SU-DHL-6 (cell line): ENCODE measurements at regions not wholly inside any gene's neighbourhood (a gene's known extent, or its start where the extent isn't known, plus 50 kb on each side); places are given as distances from the start of the nearest gene placed in this dataset.

Source experiments
- H2AFZ ChIP-seq: fragments of 200-600 bp; sonication (generic); 2 replicates; pipeline ENCODE4 v1.6.1; 2014; ENCODE audit warnings: low read depth, mild to moderate bottlenecking, moderate library complexity, mixed read lengths, antibody characterized with exemption, low read length; ENCODE audit not compliant: severe bottlenecking
- H3F3A ChIP-seq: fragments of 200-600 bp; shearing (Covaris generic); 2 replicates; pipeline ENCODE4 v1.6.0; 2016; ENCODE audit warnings: antibody characterized with exemption, mild to moderate bottlenecking; ENCODE audit not compliant: insufficient read depth
- H3K27ac ChIP-seq: fragments of 200-600 bp; sonication (generic); 2 replicates; pipeline ENCODE4 v1.5.1; 2016; ENCODE audit warnings: low read depth, mild to moderate bottlenecking, low read length, moderate library complexity, mixed read lengths
- H3K27me3 ChIP-seq: fragments of 200-600 bp; sonication (generic), shearing (Covaris generic); 2 replicates; pipeline ENCODE4 v1.6.0; 2014; ENCODE audit warnings: mild to moderate bottlenecking, low read length
- H3K36me3 ChIP-seq: fragments of 200-600 bp; sonication (generic); 2 replicates; pipeline ENCODE4 v1.6.1; 2014; ENCODE audit warnings: mild to moderate bottlenecking, low read length, mixed read lengths
- H3K4me2 ChIP-seq: fragments of 300-600, 200-600 bp; shearing (Covaris generic), sonication (generic); 2 replicates; pipeline ENCODE4 v1.6.0; 2014; ENCODE audit warnings: low read length, low read depth, mild to moderate bottlenecking; ENCODE audit not compliant: poor library complexity, severe bottlenecking
- H3K4me3 ChIP-seq: fragments of 200-600 bp; sonication (generic); 2 replicates; pipeline ENCODE4 v1.5.1; 2014; ENCODE audit warnings: antibody characterized with exemption, low read length, mild to moderate bottlenecking, mixed read lengths; ENCODE audit not compliant: insufficient read depth, poor library complexity, severe bottlenecking
- H3K79me2 ChIP-seq: fragments of 200-600 bp; sonication (generic); 2 replicates; pipeline ENCODE4 v1.6.1; 2014; ENCODE audit warnings: mild to moderate bottlenecking, low read length, moderate library complexity; ENCODE audit not compliant: insufficient read depth
- H3K9ac ChIP-seq: fragments of 200-600 bp; sonication (generic); 2 replicates; pipeline ENCODE4 v1.7.0; 2014; ENCODE audit warnings: mild to moderate bottlenecking, low read length
- H3K9me2 ChIP-seq: fragments of 200-600 bp; sonication (generic); replicated peaks from 2 replicates; pipeline ENCODE4 v1.6.1; 2014; ENCODE audit warnings: low read length; ENCODE audit not compliant: insufficient read depth
- H3K9me3 ChIP-seq: fragments of 200-600 bp; sonication (generic); 2 replicates; pipeline ENCODE4 v1.6.1; 2014; ENCODE audit warnings: low read length, mixed read lengths; ENCODE audit not compliant: insufficient read depth
- H4K20me1 ChIP-seq: fragments of 200-600 bp; sonication (generic); 2 replicates; pipeline ENCODE4 v1.6.1; 2014; ENCODE audit warnings: low read depth, mild to moderate bottlenecking, antibody characterized with exemption, low read length, moderate library complexity, mixed read lengths
- CTCF ChIP-seq: fragments of 200-600 bp; sonication (generic); IDR thresholded peaks from one replicate; pipeline ENCODE4 v1.5.1; 2017; ENCODE audit warnings: antibody characterized with exemption, mild to moderate bottlenecking, low read length, moderate library complexity; ENCODE audit not compliant: insufficient read depth, poor library complexity, severe bottlenecking
- EZH2phosphoT487 ChIP-seq: fragments of 200-600 bp; sonication (generic), shearing (Covaris generic); conservative IDR thresholded peaks from 2 replicates; pipeline ENCODE4 v1.6.1; 2018; ENCODE audit warnings: mild to moderate bottlenecking, antibody characterized with exemption, low read length, moderate library complexity, mixed read lengths

- no peak overlapping the region for H3K27ac ChIP-seq
- H4K20me1 ChIP-seq, result no peaks in the 10 kb centered on the region
- H3K36me3 ChIP-seq, result no peaks in the 10 kb centered on the region
- no peaks in the 10 kb centered on the region for H3K27me3 ChIP-seq
- no peaks in the 10 kb centered on the region for H3K9me3 ChIP-seq
- no peaks in the 10 kb centered on the region for H3K9me2 ChIP-seq
- TF ChIP-seq EZH2phosphoT487 (no peak), CTCF (no peak)
- H3K79me2 ChIP-seq, result no peaks in the 10 kb centered on the region
- no peaks in the 10 kb centered on the region for H3F3A ChIP-seq
- H2AFZ ChIP-seq, result no peak overlapping the region
- no peak overlapping the region for H3K4me2 ChIP-seq
- no peak overlapping the region for H3K9ac ChIP-seq
- H3K4me3 ChIP-seq, result no peak overlapping the region
Measured at GRCh38 chr3:41111011-41111410, 88.3 kb upstream of the CTNNB1 start.

GRCh38 chr3:41112466-41112865, 86.8 kb upstream of the CTNNB1 start:
- Histone ChIP-seq H3K27me3 (no peaks in the 10 kb centered on the region), H3K4me3 (no peak overlapping the region), H3K9me2 (no peaks in the 10 kb centered on the region), H3F3A (no peaks in the 10 kb centered on the region), H3K9me3 (no peaks in the 10 kb centered on the region), H3K79me2 (no peaks in the 10 kb centered on the region), H3K27ac (no peak overlapping the region), H3K4me2 (no peak overlapping the region), H3K36me3 (no peaks in the 10 kb centered on the region), H2AFZ (no peak overlapping the region), H3K9ac (no peak overlapping the region), H4K20me1 (no peaks in the 10 kb centered on the region)
- TF ChIP-seq EZH2phosphoT487 (no peak), CTCF (no peak)

- no peak overlapping the region for H3K27ac ChIP-seq
Measured at GRCh38 chr3:41115069-41115468, 84.2 kb upstream of the CTNNB1 start.

More at GRCh38 chr3:41115069-41115468, 84.2 kb upstream of the CTNNB1 start:
- no peaks in the 10 kb centered on the region for H3K79me2 ChIP-seq
- H2AFZ ChIP-seq, result no peak overlapping the region
- no peaks in the 10 kb centered on the region for H3K9me3 ChIP-seq
- H3K4me3 ChIP-seq, result no peak overlapping the region
- H3K9me2 ChIP-seq, result no peaks in the 10 kb centered on the region
- H3K9ac ChIP-seq, result no peak overlapping the region
- no peaks in the 10 kb centered on the region for H3F3A ChIP-seq
- no peaks in the 10 kb centered on the region for H3K36me3 ChIP-seq
- no peak overlapping the region for H3K4me2 ChIP-seq
- H4K20me1 ChIP-seq, result no peaks in the 10 kb centered on the region
- TF ChIP-seq CTCF, result no peak
- TF ChIP-seq EZH2phosphoT487, result no peak
- no peaks in the 10 kb centered on the region for H3K27me3 ChIP-seq
